Ectodermal cell (in vitro differentiated cells): ENCODE measurements at regions not wholly inside any gene's neighbourhood (a gene's known extent, or its start where the extent isn't known, plus 50 kb on each side); places are given as distances from the start of the nearest gene placed in this dataset.

Experiments used
- H3K27ac ChIP-seq: 2 replicates; pipeline ENCODE4 v1.7.0; 2013; ENCODE audit warnings: mild to moderate bottlenecking, low read depth, low read length; ENCODE audit not compliant: insufficient read depth, poor library complexity, severe bottlenecking
- H3K27me3 ChIP-seq: 2 replicates; pipeline ENCODE4 v1.7.0; 2013; ENCODE audit warnings: mild to moderate bottlenecking, low read length; ENCODE audit not compliant: insufficient read depth, control insufficient read depth, poor library complexity, severe bottlenecking
- H3K36me3 ChIP-seq: one replicate; pipeline ENCODE4 v1.7.0; 2013; ENCODE audit warnings: low read length; ENCODE audit not compliant: control insufficient read depth, insufficient read depth
- H3K4me1 ChIP-seq: one replicate; pipeline ENCODE4 v1.7.0; 2013; ENCODE audit warnings: low read length; ENCODE audit not compliant: control insufficient read depth, insufficient read depth
- H3K4me3 ChIP-seq: 2 replicates; pipeline ENCODE4 v1.7.0; 2013; ENCODE audit warnings: low read depth, low read length, control low read depth; ENCODE audit not compliant: insufficient read depth
- H3K9me3 ChIP-seq: 2 replicates; pipeline ENCODE4 v1.7.0; 2013; ENCODE audit warnings: mild to moderate bottlenecking, low read length, moderate library complexity; ENCODE audit not compliant: control insufficient read depth
- WGBS, 2 experiments: methylation state at CpG; one replicate each; pipeline ENCODE4 v1.1.7; 2013; ENCODE audit warnings: missing lambda C conversion rate in 2 of 2; 5-methylcytosine and 5-hydroxymethylcytosine counted together

DNA sequence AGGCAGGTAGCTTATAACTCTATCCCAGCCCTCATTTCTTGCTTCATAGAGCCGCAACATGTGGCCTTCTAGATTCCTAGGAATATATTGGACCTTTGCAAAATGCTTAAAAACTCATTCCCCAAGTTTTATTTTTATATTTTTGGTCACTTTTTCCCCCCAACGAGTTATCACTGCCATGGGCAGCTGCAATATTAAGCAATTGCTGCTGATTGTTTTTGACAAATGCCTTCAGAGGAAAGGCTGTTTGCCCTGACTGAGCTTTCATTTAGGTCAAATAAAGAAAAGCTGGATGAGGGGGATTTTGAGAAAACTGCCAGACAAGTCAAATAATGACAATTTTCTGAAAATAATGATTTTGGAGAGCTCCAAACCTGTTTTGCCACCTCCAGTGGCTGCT is 976.9 kb upstream of the MBL2 start:
- Histone ChIP-seq H3K36me3 (no peaks in the 10 kb centered on the region), H3K4me3 (no peak overlapping the region), H3K27ac (no peak overlapping the region), H3K9me3 (no peaks in the 10 kb centered on the region), H3K27me3 (no peaks in the 10 kb centered on the region), H3K4me1 (no peaks in the 10 kb centered on the region)
- WGBS, 2 experiments = 93 to 96% methylated on average over 2 of the region's 2 CpGs

DNA sequence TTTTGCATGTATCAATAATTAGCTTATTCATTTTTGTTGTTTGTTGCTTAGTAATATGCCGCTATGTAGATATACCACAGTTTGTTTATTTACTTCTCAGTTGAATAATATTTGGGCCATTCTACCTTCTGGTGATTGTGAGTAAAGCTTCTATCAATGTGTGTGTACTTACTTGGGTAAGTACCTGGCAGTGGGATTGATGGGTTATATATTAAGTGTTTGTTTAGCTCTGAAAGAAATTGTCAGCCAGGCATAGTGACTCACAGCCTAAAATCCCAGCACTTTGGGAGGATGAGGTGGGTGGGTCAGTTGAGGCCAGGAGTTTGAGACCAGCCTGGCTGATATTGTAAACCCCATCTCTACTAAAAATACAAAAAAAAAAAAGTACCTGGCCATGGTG is 975.7 kb upstream of the MBL2 start:
- H3K36me3 ChIP-seq = no peaks in the 10 kb centered on the region
- no peak overlapping the region for H3K4me3 ChIP-seq
- H3K9me3 ChIP-seq = no peaks in the 10 kb centered on the region
- no peaks in the 10 kb centered on the region for H3K4me1 ChIP-seq
- H3K27ac ChIP-seq = no peak overlapping the region
- no peaks in the 10 kb centered on the region for H3K27me3 ChIP-seq
- WGBS, 2 experiments = 100% methylated on average over 1 of the region's 1 CpG; no CpG with 5 or more reads in 1 of the 2 experiments

DNA sequence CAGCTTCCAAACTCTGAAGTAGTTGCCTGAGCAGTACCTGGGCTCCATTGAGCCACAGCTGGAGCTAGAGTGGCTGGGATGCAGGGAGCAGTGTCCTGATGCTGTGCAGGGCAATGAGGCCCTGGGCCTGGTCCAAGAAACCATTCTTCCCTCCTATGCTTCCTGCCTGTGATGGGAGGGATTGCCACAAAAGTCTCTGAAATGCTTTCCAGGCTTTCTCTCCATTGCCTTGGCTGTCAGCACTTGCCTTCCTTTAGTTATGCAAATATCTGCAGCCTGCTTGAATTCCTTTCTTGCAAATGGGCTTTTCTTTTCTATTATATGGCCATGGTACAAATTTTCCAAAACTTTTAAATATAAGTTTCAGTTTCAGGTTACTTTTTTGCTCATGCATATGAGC is 972.2 kb upstream of the MBL2 start:
- no peaks in the 10 kb centered on the region for H3K27me3 ChIP-seq
- H3K36me3 ChIP-seq = no peaks in the 10 kb centered on the region
- H3K27ac ChIP-seq = no peak overlapping the region
- no peaks in the 10 kb centered on the region for H3K4me1 ChIP-seq
- no peaks in the 10 kb centered on the region for H3K9me3 ChIP-seq
- H3K4me3 ChIP-seq = no peak overlapping the region

DNA sequence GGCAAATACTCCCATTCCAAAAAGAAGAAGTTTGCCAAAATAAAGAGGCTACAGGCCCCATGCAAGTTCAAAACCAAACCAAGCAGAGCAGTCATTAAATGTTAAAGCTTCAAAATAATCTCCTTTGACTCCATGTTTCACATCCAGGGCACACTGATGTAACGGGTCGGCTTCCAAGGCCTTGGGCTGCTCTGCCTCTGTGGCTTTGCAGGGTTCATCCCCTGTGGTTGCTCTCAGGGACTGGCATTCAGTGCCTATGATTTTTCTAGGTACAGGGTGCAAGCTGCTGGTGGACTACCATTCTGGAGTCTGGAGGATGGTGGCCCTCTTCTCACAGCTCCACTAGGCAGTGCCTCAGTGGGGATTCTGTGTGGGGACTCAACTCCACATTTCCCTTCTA is 971.6 kb upstream of the MBL2 start:
- Histone ChIP-seq H3K27ac (no peak overlapping the region), H3K36me3 (no peaks in the 10 kb centered on the region), H3K4me3 (no peak overlapping the region), H3K27me3 (no peaks in the 10 kb centered on the region), H3K4me1 (no peaks in the 10 kb centered on the region), H3K9me3 (no peaks in the 10 kb centered on the region)
- WGBS, 2 experiments = 77 to 92% methylated on average over 2 of the region's 2 CpGs

DNA sequence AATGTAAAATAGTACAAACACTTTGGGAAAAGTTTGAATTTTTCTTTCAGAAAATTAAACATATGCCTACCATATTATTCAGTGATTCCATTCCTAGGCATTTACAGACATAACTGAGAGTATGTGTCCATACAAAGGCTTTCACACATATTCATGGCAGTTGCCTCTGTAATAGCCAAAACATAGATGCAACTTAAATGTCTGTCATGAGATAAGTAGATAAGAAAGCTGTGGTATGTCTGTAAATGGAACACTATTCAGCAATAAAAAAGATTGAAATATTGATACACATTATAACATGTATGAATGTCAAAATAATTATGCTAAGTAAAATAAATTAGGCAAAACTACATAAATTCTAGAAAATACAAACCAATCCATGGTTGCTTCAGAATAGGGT is 964.5 kb upstream of the MBL2 start:
- no peaks in the 10 kb centered on the region for H3K27me3 ChIP-seq
- no peaks in the 10 kb centered on the region for H3K9me3 ChIP-seq
- no peaks in the 10 kb centered on the region for H3K4me1 ChIP-seq
- no peak overlapping the region for H3K4me3 ChIP-seq
- H3K27ac ChIP-seq = no peak overlapping the region
- no peaks in the 10 kb centered on the region for H3K36me3 ChIP-seq

DNA sequence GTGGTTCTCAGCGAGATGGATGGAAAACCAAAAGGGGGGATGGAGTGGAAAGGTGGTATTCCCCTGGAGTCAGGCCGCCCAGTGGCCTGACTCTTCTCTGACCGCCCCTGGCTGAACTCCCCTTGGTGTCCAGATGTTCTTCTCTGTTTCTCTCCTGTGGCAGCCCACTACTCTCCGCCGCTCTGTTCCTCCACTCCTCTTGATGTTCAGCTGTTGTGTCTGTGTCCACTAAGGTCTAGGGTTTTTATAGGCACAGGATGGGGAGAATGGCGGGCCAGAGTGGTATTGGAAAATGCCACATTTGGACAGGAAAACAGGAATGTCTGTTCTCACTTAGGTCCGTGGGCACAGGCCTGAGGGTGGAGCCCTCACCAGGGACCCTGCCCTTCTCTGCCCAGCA is 954.3 kb upstream of the MBL2 start:
- Histone ChIP-seq H3K4me3 (no peak overlapping the region), H3K27ac (no peak overlapping the region), H3K27me3 (no peaks in the 10 kb centered on the region), H3K36me3 (no peaks in the 10 kb centered on the region), H3K9me3 (no peaks in the 10 kb centered on the region), H3K4me1 (no peaks in the 10 kb centered on the region)
- 93 to 96% methylated on average over 7 of the region's 7 CpGs for WGBS, 2 experiments

DNA sequence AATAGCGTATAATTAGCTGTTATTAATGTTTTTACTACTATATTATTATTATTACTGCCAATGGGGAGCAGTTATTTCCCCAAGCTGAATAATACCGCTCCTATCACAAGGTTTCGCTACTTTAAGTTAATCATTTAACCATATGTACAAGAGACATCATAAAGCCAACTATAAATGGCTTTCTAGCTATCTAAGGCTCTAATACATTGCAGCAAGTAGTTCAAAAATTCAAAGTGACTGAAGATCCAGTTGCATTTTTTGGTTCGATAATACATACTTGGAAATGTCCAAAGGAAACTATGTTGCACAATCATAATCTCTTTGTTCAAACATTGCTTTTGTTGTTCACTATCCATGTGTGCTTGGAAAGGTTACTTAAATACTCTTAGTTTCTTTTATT is 952.0 kb upstream of the MBL2 start:
- no peak overlapping the region for H3K27ac ChIP-seq
- H3K4me3 ChIP-seq = no peak overlapping the region
- no peaks in the 10 kb centered on the region for H3K27me3 ChIP-seq
- no peaks in the 10 kb centered on the region for H3K9me3 ChIP-seq
- WGBS, 2 experiments = 96 to 98% methylated on average over 3 of the region's 4 CpGs
- no peaks in the 10 kb centered on the region for H3K4me1 ChIP-seq
- H3K36me3 ChIP-seq = no peaks in the 10 kb centered on the region

DNA sequence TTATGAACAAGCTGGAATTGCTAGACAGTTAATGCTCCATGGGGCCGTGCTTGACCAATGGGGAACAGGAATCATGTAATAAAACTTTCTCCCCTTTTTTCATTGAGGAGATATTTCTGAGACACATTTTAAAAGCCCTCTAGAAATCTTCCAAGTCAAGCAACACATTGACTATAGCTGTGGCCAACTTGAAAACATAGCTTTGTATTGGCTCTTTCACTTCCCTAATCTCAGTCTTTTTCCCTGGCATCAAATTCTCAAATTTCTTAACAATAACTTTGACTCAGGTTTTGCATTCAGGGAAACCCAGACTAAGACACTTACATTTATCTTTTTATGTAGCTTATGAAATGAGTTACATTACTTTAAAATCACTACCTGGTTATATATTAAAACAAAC is 947.1 kb upstream of the MBL2 start:
- H3K9me3 ChIP-seq = no peaks in the 10 kb centered on the region
- no peak overlapping the region for H3K27ac ChIP-seq
- H3K4me3 ChIP-seq = no peak overlapping the region
- H3K4me1 ChIP-seq = no peaks in the 10 kb centered on the region
- no peaks in the 10 kb centered on the region for H3K27me3 ChIP-seq
- H3K36me3 ChIP-seq = no peaks in the 10 kb centered on the region
- WGBS, 2 experiments = 87 to 88% methylated on average over 1 of the region's 1 CpG

DNA sequence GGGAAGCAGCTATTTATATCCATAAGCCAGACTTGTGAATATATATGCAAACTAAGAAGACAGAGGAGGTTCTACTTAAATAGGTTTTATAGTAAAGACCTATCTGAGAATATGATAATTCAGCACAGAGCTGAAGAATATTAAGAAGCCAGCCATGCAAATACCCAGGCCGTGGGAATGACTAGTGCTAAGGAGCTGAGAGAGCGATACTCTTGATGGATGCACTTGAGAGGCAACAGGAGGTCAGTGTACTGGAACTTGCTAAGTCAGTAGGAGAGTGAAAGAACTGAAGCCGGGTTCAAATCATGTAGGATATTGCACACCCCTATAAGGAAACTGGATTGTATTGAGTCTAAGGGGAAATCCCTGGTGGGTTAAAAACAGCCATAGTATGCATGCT is 943.6 kb upstream of the MBL2 start:
- H3K4me1 ChIP-seq = no peaks in the 10 kb centered on the region
- no peaks in the 10 kb centered on the region for H3K9me3 ChIP-seq
- 86 to 89% methylated on average over 3 of the region's 3 CpGs for WGBS, 2 experiments
- H3K4me3 ChIP-seq = no peak overlapping the region
- no peak overlapping the region for H3K27ac ChIP-seq
- H3K27me3 ChIP-seq = no peaks in the 10 kb centered on the region
- H3K36me3 ChIP-seq = no peaks in the 10 kb centered on the region

DNA sequence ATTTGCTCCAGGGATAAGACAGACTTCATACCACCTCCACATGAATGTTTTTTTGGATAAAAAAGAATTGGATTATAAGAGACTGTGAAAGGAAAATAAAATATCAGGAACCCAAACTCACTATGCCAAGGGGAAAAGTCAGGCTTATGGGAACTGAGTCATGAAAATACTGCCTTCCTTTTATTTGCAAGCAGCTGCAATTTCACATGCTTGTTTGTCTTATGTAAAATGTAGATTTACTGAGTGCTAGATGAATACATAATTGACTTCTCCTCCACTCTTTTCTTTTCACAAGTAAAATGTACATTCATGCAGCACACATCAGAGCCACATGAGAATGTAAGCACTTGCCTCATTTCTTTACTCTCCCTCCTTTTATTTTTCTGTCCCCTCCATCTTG is 940.8 kb upstream of the MBL2 start:
- H3K27me3 ChIP-seq = no peaks in the 10 kb centered on the region
- H3K36me3 ChIP-seq = no peaks in the 10 kb centered on the region
- peaks cover 2% of the 10 kb centered on the region for H3K9me3 ChIP-seq
- no peak overlapping the region for H3K4me3 ChIP-seq
- H3K27ac ChIP-seq = no peak overlapping the region
- no peaks in the 10 kb centered on the region for H3K4me1 ChIP-seq

DNA sequence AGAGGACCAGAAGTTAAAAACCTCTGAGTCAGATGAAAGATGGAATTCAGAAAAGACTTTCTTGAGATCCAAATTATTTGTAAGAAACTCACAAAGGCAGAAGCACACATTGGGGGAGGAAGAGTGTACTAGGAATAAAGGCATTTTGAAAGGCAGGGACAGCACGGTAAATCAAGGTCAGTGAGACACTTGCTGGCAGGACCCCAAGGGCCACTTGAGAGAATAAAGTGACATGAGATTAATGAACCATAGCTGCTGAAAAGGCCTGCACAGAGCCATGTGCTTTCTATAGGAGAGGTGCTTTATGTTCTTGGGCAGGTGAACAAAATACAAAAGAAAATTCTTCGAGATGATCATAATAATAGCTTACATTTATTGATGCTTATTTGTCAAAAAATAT is 929.9 kb upstream of the MBL2 start:
- Histone ChIP-seq H3K27ac (no peak overlapping the region), H3K4me1 (no peaks in the 10 kb centered on the region), H3K36me3 (no peaks in the 10 kb centered on the region), H3K4me3 (no peak overlapping the region), H3K27me3 (no peaks in the 10 kb centered on the region), H3K9me3 (no peaks in the 10 kb centered on the region)
- 94 to 95% methylated on average over 1 of the region's 2 CpGs for WGBS, 2 experiments
